B cell (primary cell): ENCODE measurements at regions not wholly inside any gene's neighbourhood (a gene's known extent, or its start where the extent isn't known, plus 50 kb on each side); places are given as distances from the start of the nearest gene placed in this dataset.

Experiments used
- EZH2 ChIP-seq: IDR thresholded peaks from 2 replicates; pipeline ENCODE4 v1.6.1; 2012; ENCODE audit warnings: borderline replicate concordance, low read depth, mild to moderate bottlenecking, moderate library complexity, low read length; ENCODE audit not compliant: insufficient read depth, poor library complexity, severe bottlenecking
- TF ChIP-seq, protein P1 (sequence below): fragments of 200-600 bp; IDR thresholded peaks from one replicate; pipeline ENCODE4 v1.8.0; 2022; ENCODE audit warnings: antibody characterized with exemption, mild to moderate bottlenecking

DNA sequence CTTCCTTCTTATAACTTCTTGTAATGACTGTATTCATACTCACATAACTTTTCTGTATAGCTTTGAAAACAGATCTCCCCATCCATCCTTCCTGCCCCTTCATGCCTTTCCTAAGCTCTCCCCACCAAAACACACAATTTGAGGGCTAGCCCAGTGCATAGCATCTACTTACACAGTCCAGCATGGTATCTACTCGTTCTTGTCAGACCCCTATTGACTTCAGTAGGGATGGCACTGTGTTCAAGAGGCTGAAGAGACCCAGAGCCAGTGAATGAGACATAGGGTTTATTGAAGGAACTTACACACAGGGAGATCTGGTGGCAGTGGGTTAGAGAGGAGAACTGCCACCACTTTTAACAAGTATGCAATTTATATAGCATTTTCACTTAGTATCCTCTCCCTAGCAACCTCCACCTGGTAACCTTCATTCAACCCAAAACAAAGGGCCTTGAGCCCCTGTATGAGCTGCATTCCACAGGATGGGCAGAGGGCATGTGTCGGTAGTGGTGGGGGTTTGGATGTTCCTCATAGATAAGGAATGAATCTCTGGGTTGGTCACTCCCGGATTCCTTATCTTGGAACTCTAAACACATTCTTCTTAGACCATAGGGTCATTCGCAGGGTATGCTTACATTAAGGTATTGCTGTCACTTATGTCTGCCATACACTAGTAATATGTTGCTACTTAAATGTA is 64.9 kb upstream of the GNG12 start:
- TF ChIP-seq, protein P1, sequence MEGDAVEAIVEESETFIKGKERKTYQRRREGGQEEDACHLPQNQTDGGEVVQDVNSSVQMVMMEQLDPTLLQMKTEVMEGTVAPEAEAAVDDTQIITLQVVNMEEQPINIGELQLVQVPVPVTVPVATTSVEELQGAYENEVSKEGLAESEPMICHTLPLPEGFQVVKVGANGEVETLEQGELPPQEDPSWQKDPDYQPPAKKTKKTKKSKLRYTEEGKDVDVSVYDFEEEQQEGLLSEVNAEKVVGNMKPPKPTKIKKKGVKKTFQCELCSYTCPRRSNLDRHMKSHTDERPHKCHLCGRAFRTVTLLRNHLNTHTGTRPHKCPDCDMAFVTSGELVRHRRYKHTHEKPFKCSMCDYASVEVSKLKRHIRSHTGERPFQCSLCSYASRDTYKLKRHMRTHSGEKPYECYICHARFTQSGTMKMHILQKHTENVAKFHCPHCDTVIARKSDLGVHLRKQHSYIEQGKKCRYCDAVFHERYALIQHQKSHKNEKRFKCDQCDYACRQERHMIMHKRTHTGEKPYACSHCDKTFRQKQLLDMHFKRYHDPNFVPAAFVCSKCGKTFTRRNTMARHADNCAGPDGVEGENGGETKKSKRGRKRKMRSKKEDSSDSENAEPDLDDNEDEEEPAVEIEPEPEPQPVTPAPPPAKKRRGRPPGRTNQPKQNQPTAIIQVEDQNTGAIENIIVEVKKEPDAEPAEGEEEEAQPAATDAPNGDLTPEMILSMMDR = no peak
- TF ChIP-seq EZH2 = no peak
